Endothelial cell of umbilical vein (primary cell): ENCODE measurements at regions not wholly inside any gene's neighbourhood (a gene's known extent, or its start where the extent isn't known, plus 50 kb on each side); places are given as distances from the start of the nearest gene placed in this dataset.

ENCODE experiments used
- BruUV-seq: library from RNA; stranded (reverse); fragments of 400-500 nt; replicated peaks from 2 replicates; lab custom pipeline; 2021; lab: Mats Ljungman, UMichigan
- CTCF ChIA-PET: fragments of 300-600, 350-600 bp; sonication (Branson Sonifier 250); formaldehyde crosslinking; loops from one replicate; lab custom pipeline; 2021; ENCODE audit warnings: antibody characterized with exemption, inconsistent platforms; lab: Charles Lee
- POLR2A ChIA-PET: fragments of 300-600, 350-600 bp; sonication (Branson Sonifier 250); formaldehyde crosslinking; loops from one replicate; lab custom pipeline; 2021; ENCODE audit warnings: antibody characterized with exemption, inconsistent platforms; lab: Charles Lee
- DNase-seq: peaks from one replicate; pipeline ENCODE4 v3.0.0-alpha.2; 2011; ENCODE audit warnings: low read depth, low spot score
- FAIRE-seq: peaks from 2 replicates; lab custom pipeline; 2011; peaks lifted over from hg19 to GRCh38; lab: Jason Lieb, UNC
- H2AFZ ChIP-seq: 2 replicates; pipeline ENCODE4 v1.6.0; 2012; ENCODE audit warnings: low read depth, low read length, control low read depth, inconsistent platforms
- H3K27ac ChIP-seq: 2 replicates; pipeline ENCODE4 v1.5.1; 2011; ENCODE audit warnings: low read depth, mild to moderate bottlenecking, control low read depth, low read length, moderate library complexity; ENCODE audit not compliant: insufficient read depth
- H3K27me3 ChIP-seq, 2 experiments: 2 replicates each; pipeline versions ENCODE4 v1.6.0 to v1.6.1; 2011; ENCODE audit warnings: low read length in 2 of 2, mixed read lengths in 1 of 2; ENCODE audit not compliant: control insufficient read depth in 2 of 2, insufficient read depth in 2 of 2
- H3K36me3 ChIP-seq, 2 experiments: 2 replicates in 1 of 2; 3 replicates in 1 of 2; pipeline ENCODE4 v1.5.1; 2011; ENCODE audit warnings: low read length in 2 of 2, mild to moderate bottlenecking in 1 of 2, moderate library complexity in 1 of 2; ENCODE audit not compliant: control insufficient read depth in 2 of 2, insufficient read depth in 2 of 2; ENCODE audit errors: extremely low read depth in 1 of 2
- H3K4me1 ChIP-seq: 3 replicates; pipeline ENCODE4 v1.5.1; 2011; ENCODE audit warnings: mild to moderate bottlenecking, low read length; ENCODE audit not compliant: control insufficient read depth, insufficient read depth; ENCODE audit errors: extremely low read depth
- H3K4me2 ChIP-seq: 2 replicates; pipeline ENCODE4 v1.6.1; 2011; ENCODE audit warnings: low read length, control low read depth, mixed read lengths; ENCODE audit not compliant: insufficient read depth
- H3K4me3 ChIP-seq, 3 experiments: fragments of 200-600 bp in 1 of 3; sonication (generic), shearing (Covaris generic) in 1 of 3; replicated peaks in 1 of 3; 2 replicates each; pipeline ENCODE4 v1.5.1; 2011 to 2016; ENCODE audit warnings: control low read depth in 3 of 3, low read length in 3 of 3, mild to moderate bottlenecking in 2 of 3, inconsistent platforms in 1 of 3, low read depth in 1 of 3, moderate library complexity in 1 of 3; ENCODE audit not compliant: insufficient read depth in 1 of 3
- H3K79me2 ChIP-seq: 2 replicates; pipeline ENCODE4 v1.6.0; 2012; ENCODE audit warnings: low read length, inconsistent platforms; ENCODE audit not compliant: control insufficient read depth, insufficient read depth
- H3K9ac ChIP-seq: replicated peaks from 2 replicates; pipeline ENCODE3; 2011; ENCODE audit warnings: low read length, control low read depth; ENCODE audit not compliant: insufficient read depth; ENCODE audit errors: extremely low read depth
- H3K9me1 ChIP-seq: replicated peaks from 3 replicates; pipeline ENCODE4 v1.6.0; 2011; ENCODE audit warnings: mild to moderate bottlenecking, low read length; ENCODE audit not compliant: control insufficient read depth, insufficient read depth; ENCODE audit errors: extremely low read depth
- H3K9me3 ChIP-seq: replicated peaks from 2 replicates; pipeline ENCODE4 v1.5.1; 2012; ENCODE audit warnings: low read length, inconsistent platforms; ENCODE audit not compliant: control insufficient read depth, insufficient read depth
- H4K20me1 ChIP-seq: replicated peaks from 2 replicates; pipeline ENCODE3; 2011; ENCODE audit warnings: mild to moderate bottlenecking, low read length; ENCODE audit not compliant: control insufficient read depth, insufficient read depth; ENCODE audit errors: extremely low read depth
- CTCF ChIP-seq, 2 donors: IDR thresholded peaks; 1 replicate in 1 of 2; 2 replicates in 1 of 2; pipeline ENCODE4 v1.5.1; 2011; ENCODE audit warnings: low read length in 2 of 2, mild to moderate bottlenecking in 2 of 2, moderate library complexity in 2 of 2, control low read depth in 1 of 2, inconsistent platforms in 1 of 2, low read depth in 1 of 2; ENCODE audit not compliant: insufficient read depth in 1 of 2; ENCODE audit errors: extremely low read depth in 1 of 2
- EZH2 ChIP-seq: IDR thresholded peaks from 2 replicates; pipeline ENCODE4 v1.6.1; 2012; ENCODE audit warnings: borderline replicate concordance, low read depth, mild to moderate bottlenecking, moderate library complexity, low read length, inconsistent platforms; ENCODE audit not compliant: severe bottlenecking
- FOS ChIP-seq: IDR thresholded peaks from 2 replicates; pipeline ENCODE4 v1.6.1; 2011; ENCODE audit warnings: mild to moderate bottlenecking, low read length, moderate library complexity, borderline replicate concordance; ENCODE audit not compliant: insufficient read depth
- GATA2 ChIP-seq: IDR thresholded peaks from 2 replicates; pipeline ENCODE4 v1.7.0; 2011; ENCODE audit warnings: low read depth, mild to moderate bottlenecking, moderate library complexity, mixed read lengths, low read length; ENCODE audit not compliant: insufficient read length, insufficient read depth
- JUN ChIP-seq: IDR thresholded peaks from 2 replicates; pipeline ENCODE4 v1.6.1; 2011; ENCODE audit warnings: borderline replicate concordance, low read depth; ENCODE audit not compliant: insufficient read length, insufficient read depth
- MYC ChIP-seq: IDR thresholded peaks from one replicate; pipeline ENCODE4 v1.6.1; 2011; ENCODE audit warnings: mild to moderate bottlenecking, low read depth, low read length
- POLR2A ChIP-seq: IDR thresholded peaks from 2 replicates; pipeline ENCODE4 v1.6.1; 2012; ENCODE audit warnings: low read depth, mild to moderate bottlenecking, control low read depth, low read length
- POLR2AphosphoS5 ChIP-seq: IDR thresholded peaks from 2 replicates; pipeline ENCODE4 v1.6.1; 2012; ENCODE audit warnings: low read depth, mild to moderate bottlenecking, control low read depth, low read length, moderate library complexity; ENCODE audit not compliant: insufficient read depth
- dilution Hi-C: fragments of 300-500 bp; cut with MboI; formaldehyde crosslinking; loops from one replicate; pipeline ENCODE4 v1.15.0; 2019; ENCODE audit warnings: low sequenced_read_pairs; ENCODE audit not compliant: extremely low pct_ligation_motif_present
- intact Hi-C: fragments of 100-400 bp; cut with micrococcal nuclease; formaldehyde crosslinking; loops from one replicate; pipeline ENCODE4 v1.10.0; 2022
- TF ChIP-seq, protein P1 (sequence below): IDR thresholded peaks from 2 replicates; pipeline ENCODE4 v1.6.1; 2011; ENCODE audit not compliant: insufficient read depth, insufficient read length

GRCh38 chr4:146098978-146099377 is 76.5 kb upstream of the LSM6 start:
- Histone ChIP-seq H3K9me1 (no peaks in the 10 kb centered on the region), H3K4me3 (no peak overlapping the region)

More at GRCh38 chr4:146098978-146099377, 76.5 kb upstream of the LSM6 start:
- no peak for DNase-seq
- intact Hi-C loops (loop anchor here (5.0 kb wide), 1 partner anchor 238 kb away; no protein-coding TSS in a partner anchor), dilution Hi-C loops (no loop called here)
- Histone ChIP-seq H3K4me1 (no peaks in the 10 kb centered on the region), H3K27ac (no peak overlapping the region), H3K27me3 (peaks cover 0 to 5% of the 10 kb centered on the region in 2 experiments), H3K9me3 (no peaks in the 10 kb centered on the region), H3K9ac (no peak overlapping the region), H4K20me1 (no peaks in the 10 kb centered on the region), H3K36me3 (no peaks in the 10 kb centered on the region), H3K4me2 (no peak overlapping the region), H2AFZ (no peak overlapping the region), H3K79me2 (no peaks in the 10 kb centered on the region)
- CTCF ChIA-PET, result interaction anchor here (0.6 kb wide), 1 partner anchor 14 kb away, joined by 3 read pairs; no protein-coding TSS in a partner anchor
- POLR2A ChIA-PET, result no interaction called here
- FAIRE-seq, result no peak
- TF ChIP-seq GATA2 (no peak), EZH2 (no peak), MYC (no peak), JUN (no peak), POLR2AphosphoS5 (no peak), FOS (no peak), CTCF (IDR thresholded peaks at IDR 0.05; ENCODE audit: extremely low read depth in 1 of 2, insufficient read depth in 1 of 2, low read depth in 1 of 2, low read length in 2 of 2) (no peak), POLR2A (no peak)
- TF ChIP-seq, protein P1, sequence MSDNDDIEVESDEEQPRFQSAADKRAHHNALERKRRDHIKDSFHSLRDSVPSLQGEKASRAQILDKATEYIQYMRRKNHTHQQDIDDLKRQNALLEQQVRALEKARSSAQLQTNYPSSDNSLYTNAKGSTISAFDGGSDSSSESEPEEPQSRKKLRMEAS, result no peak
- BruUV-seq, result no TSS peak
